ENCODE measurements at regions not wholly inside any gene's neighbourhood (a gene's known extent, or its start where the extent isn't known, plus 50 kb on each side); places are given as distances from the start of the nearest gene placed in this dataset.

GRCh38 chr1:198082576-198082975, 74.2 kb upstream of the NEK7 start:
- TF ChIP-seq EZH2phosphoT487 (IDR thresholded peaks at IDR 0.05; ENCODE audit: borderline replicate concordance) (no peak), CTCF (conservative IDR thresholded peaks at IDR 0.05; ENCODE audit: low read length) (no peak)
